ENCODE measurements at regions not wholly inside any gene's neighbourhood (a gene's known extent, or its start where the extent isn't known, plus 50 kb on each side); places are given as distances from the start of the nearest gene placed in this dataset.

- POLR2A ChIA-PET: no interaction called here
- Histone ChIP-seq H3K27me3 (replicated peaks; ENCODE audit: control insufficient read depth, insufficient read depth, low read length) (no peaks in the 10 kb centered on the region), H3K4me3 (ENCODE audit: low read depth, low read length) (no peak overlapping the region), H3K9me3 (no peaks in the 10 kb centered on the region), H3K4me1 (no peaks in the 10 kb centered on the region), H3K36me3 (ENCODE audit: control insufficient read depth, insufficient read depth, low read length) (no peaks in the 10 kb centered on the region)
- no peaks in the 10 kb centered on the region for H3K27me3 Mint-ChIP-seq (ENCODE audit: insufficient read depth, unreplicated experiment)
- no peak overlapping the region for H3K27ac Mint-ChIP-seq (ENCODE audit: unreplicated experiment)
- no peaks in the 10 kb centered on the region for H3K4me1 Mint-ChIP-seq (ENCODE audit: low read depth, unreplicated experiment)
- H3K36me3 Mint-ChIP-seq (ENCODE audit: insufficient read depth, unreplicated experiment): no peaks in the 10 kb centered on the region
- BruUV-seq (replicated peaks): no TSS peak
- no peaks in the 10 kb centered on the region for H3K9me3 Mint-ChIP-seq (ENCODE audit: unreplicated experiment)
- intact Hi-C loops (cut with micrococcal nuclease; ENCODE audit: unreplicated experiment): no loop called here
- CTCF ChIA-PET: no interaction called here
- no peak for TF ChIP-seq CTCF (IDR thresholded peaks at IDR 0.05; ENCODE audit: insufficient read depth in 1 of 2, low read depth in 1 of 2, low read length in 1 of 2, severe bottlenecking in 1 of 2, unreplicated experiment in 1 of 2)
- H3K4me3 Mint-ChIP-seq (ENCODE audit: unreplicated experiment): no peak overlapping the region
- no peak for DNase-seq
Measured at GRCh38 chrX:9370893-9371292, 94.0 kb upstream of the TBL1X start.

GRCh38 chrX:9372866-9373265 lies 92.0 kb upstream of the TBL1X start:
- CTCF ChIA-PET: no interaction called here
- Histone ChIP-seq H3K4me1 (no peaks in the 10 kb centered on the region), H3K36me3 (ENCODE audit: control insufficient read depth, insufficient read depth, low read length) (no peaks in the 10 kb centered on the region), H3K4me3 (ENCODE audit: low read depth, low read length) (no peak overlapping the region), H3K27me3 (replicated peaks; ENCODE audit: control insufficient read depth, insufficient read depth, low read length) (no peaks in the 10 kb centered on the region), H3K9me3 (no peaks in the 10 kb centered on the region)
- DNase-seq: no peak
- Mint-ChIP-seq H3K4me1 (ENCODE audit: low read depth, unreplicated experiment) (no peaks in the 10 kb centered on the region), H3K27me3 (ENCODE audit: insufficient read depth, unreplicated experiment) (no peaks in the 10 kb centered on the region), H3K36me3 (ENCODE audit: insufficient read depth, unreplicated experiment) (no peaks in the 10 kb centered on the region), H3K4me3 (ENCODE audit: unreplicated experiment) (no peak overlapping the region), H3K9me3 (ENCODE audit: unreplicated experiment) (no peaks in the 10 kb centered on the region), H3K27ac (ENCODE audit: unreplicated experiment) (no peak overlapping the region)
- intact Hi-C loops (cut with micrococcal nuclease; ENCODE audit: unreplicated experiment): no loop called here
- POLR2A ChIA-PET: interaction anchor here (0.6 kb wide), 1 partner anchor 409 kb away, joined by 3 read pairs; no protein-coding TSS in a partner anchor
- no TSS peak for BruUV-seq (replicated peaks)
- TF ChIP-seq CTCF (IDR thresholded peaks at IDR 0.05; ENCODE audit: insufficient read depth in 1 of 2, low read depth in 1 of 2, low read length in 1 of 2, severe bottlenecking in 1 of 2, unreplicated experiment in 1 of 2): no peak

- no peaks in the 10 kb centered on the region for H3K36me3 Mint-ChIP-seq (ENCODE audit: insufficient read depth, unreplicated experiment)
- H3K4me1 Mint-ChIP-seq (ENCODE audit: low read depth, unreplicated experiment): no peaks in the 10 kb centered on the region
- H3K4me1 ChIP-seq: no peaks in the 10 kb centered on the region
- no peak overlapping the region for H3K4me3 Mint-ChIP-seq (ENCODE audit: unreplicated experiment)
- no peak for TF ChIP-seq CTCF (IDR thresholded peaks at IDR 0.05; ENCODE audit: insufficient read depth in 1 of 2, low read depth in 1 of 2, low read length in 1 of 2, severe bottlenecking in 1 of 2, unreplicated experiment in 1 of 2)
- POLR2A ChIA-PET: interaction anchor here (0.6 kb wide), 1 partner anchor 408 kb away, joined by 3 read pairs; no protein-coding TSS in a partner anchor
- CTCF ChIA-PET: no interaction called here
- H3K27me3 ChIP-seq (replicated peaks; ENCODE audit: control insufficient read depth, insufficient read depth, low read length): no peaks in the 10 kb centered on the region
- no peaks in the 10 kb centered on the region for H3K9me3 Mint-ChIP-seq (ENCODE audit: unreplicated experiment)
- no TSS peak for BruUV-seq (replicated peaks)
- no peaks in the 10 kb centered on the region for H3K27me3 Mint-ChIP-seq (ENCODE audit: insufficient read depth, unreplicated experiment)
- H3K27ac Mint-ChIP-seq (ENCODE audit: unreplicated experiment): no peak overlapping the region
- no peaks in the 10 kb centered on the region for H3K36me3 ChIP-seq (ENCODE audit: control insufficient read depth, insufficient read depth, low read length)
- DNase-seq: no peak
- H3K4me3 ChIP-seq (ENCODE audit: low read depth, low read length): no peak overlapping the region
- no peaks in the 10 kb centered on the region for H3K9me3 ChIP-seq
- intact Hi-C loops (cut with micrococcal nuclease; ENCODE audit: unreplicated experiment): no loop called here
Measured at GRCh38 chrX:9373789-9374188, 91.1 kb upstream of the TBL1X start.

Measured in Caco-2 (cell line).